ENCODE measurements at regions not wholly inside any gene's neighbourhood (a gene's known extent, or its start where the extent isn't known, plus 50 kb on each side); places are given as distances from the start of the nearest gene placed in this dataset.
A peak's percentile ranks its signal among the peaks of the same experiment; 100 is the strongest.
"Not testable (repeated sequence)": the region's sequence is repeated elsewhere in the genome, so short reads cannot be mapped to it uniquely, and the experiment has no call there.

GRCh38 chr6:155548576-155548975, 92.9 kb upstream of the NOX3 start:
- DNase-seq = no peak

- DNase-seq = no peak
Observed at GRCh38 chr6:155544677-155545076, 89.0 kb upstream of the NOX3 start.

GRCh38 chr6:155543166-155543847, 87.7 kb upstream of the NOX3 start:
- no peak for DNase-seq

- no peak for DNase-seq
Observed at GRCh38 chr6:155542036-155542435, 86.4 kb upstream of the NOX3 start.

GRCh38 chr6:155538708-155539390, 83.2 kb upstream of the NOX3 start:
- DNase-seq = no peak

- DNase-seq = no peak
Observed at GRCh38 chr6:155534678-155535077, 79.0 kb upstream of the NOX3 start.

- peak in 1 of 2 donors; percentile 45 for DNase-seq
Observed at GRCh38 chr6:155530219-155530834, 74.7 kb upstream of the NOX3 start.

GRCh38 chr6:155529814-155530213, 74.2 kb upstream of the NOX3 start:
- DNase-seq = not testable (repeated sequence)

- DNase-seq = peak in 1 of 2 donors; percentile 83
Observed at GRCh38 chr6:155528982-155529453, 73.4 kb upstream of the NOX3 start.

- DNase-seq = no peak
Observed at GRCh38 chr6:155528335-155528734, 72.7 kb upstream of the NOX3 start.

GRCh38 chr6:155527443-155527842, 71.8 kb upstream of the NOX3 start:
- no peak for DNase-seq

- no peak for DNase-seq
Observed at GRCh38 chr6:155523821-155524651, 68.4 kb upstream of the NOX3 start.

- peak in 1 of 2 donors; percentile 34 for DNase-seq
Observed at GRCh38 chr6:155521719-155522118, 66.1 kb upstream of the NOX3 start.

- DNase-seq = no peak
Observed at GRCh38 chr6:155520078-155520477, 64.4 kb upstream of the NOX3 start.

GRCh38 chr6:155519176-155519738, 63.6 kb upstream of the NOX3 start:
- no peak for DNase-seq

GRCh38 chr6:155517294-155517693, 61.7 kb upstream of the NOX3 start:
- DNase-seq = no peak

GRCh38 chr6:155510879-155511278, 55.2 kb upstream of the NOX3 start:
- DNase-seq = no peak

GRCh38 chr6:155509743-155510475, 54.3 kb upstream of the NOX3 start:
- no peak for DNase-seq

- DNase-seq = no peak
Observed at GRCh38 chr6:155505608-155505989, 50.0 kb upstream of the NOX3 start.
